ENCODE measurements at regions not wholly inside any gene's neighbourhood (a gene's known extent, or its start where the extent isn't known, plus 50 kb on each side); places are given as distances from the start of the nearest gene placed in this dataset.

DNA sequence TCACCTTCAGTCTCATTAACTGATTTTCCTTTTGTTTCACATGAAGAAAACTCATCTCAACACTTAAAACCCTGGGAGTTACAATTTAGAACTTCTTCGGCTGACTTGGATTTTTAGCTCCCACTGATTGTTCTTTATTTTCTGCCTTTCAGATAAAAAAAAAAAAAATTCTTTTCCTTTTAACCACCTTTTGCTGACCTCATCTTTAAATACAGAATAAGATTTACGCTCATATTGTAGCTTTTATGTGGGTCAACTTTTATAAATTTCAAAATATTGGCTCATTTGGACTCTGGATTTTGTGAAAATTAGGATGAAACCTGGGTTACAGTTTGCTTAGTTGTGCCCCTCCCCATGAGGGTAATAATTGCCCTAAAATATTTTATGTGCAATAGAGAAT lies 659.3 kb downstream of the ZNF674 start:
- H3K27ac ChIP-seq (ENCODE audit: insufficient read depth, low read depth, low read length): no peak overlapping the region
- no peaks in the 10 kb centered on the region for H3K27me3 ChIP-seq (ENCODE audit: control insufficient read depth in 2 of 2, insufficient read depth in 2 of 2, low read length in 2 of 2)
- no peaks in the 10 kb centered on the region for H4K20me1 ChIP-seq (replicated peaks; ENCODE audit: control insufficient read depth, extremely low read depth, insufficient read depth, low read length)
- H3K4me3 ChIP-seq (replicated peaks in 1 of 3; ENCODE audit: insufficient read depth in 1 of 3, low read depth in 1 of 3, low read length in 3 of 3): no peak overlapping the region
- intact Hi-C loops (cut with micrococcal nuclease) (no loop called here), dilution Hi-C loops (cut with MboI; ENCODE audit: extremely low pct_ligation_motif_present, low sequenced_read_pairs) (no loop called here)
- no peaks in the 10 kb centered on the region for H3K9me3 ChIP-seq (replicated peaks; ENCODE audit: control insufficient read depth, insufficient read depth, low read length)
- H3K4me1 ChIP-seq (ENCODE audit: control insufficient read depth, extremely low read depth, insufficient read depth, low read length): no peaks in the 10 kb centered on the region
- TF ChIP-seq GATA2 (IDR thresholded peaks at IDR 0.05; ENCODE audit: insufficient read depth, insufficient read length, low read depth, low read length) (no peak), JUN (IDR thresholded peaks at IDR 0.05; ENCODE audit: borderline replicate concordance, insufficient read depth, insufficient read length, low read depth) (no peak), FOS (IDR thresholded peaks at IDR 0.05; ENCODE audit: borderline replicate concordance, insufficient read depth, low read length) (no peak), POLR2AphosphoS5 (IDR thresholded peaks at IDR 0.05; ENCODE audit: insufficient read depth, low read depth, low read length) (no peak), POLR2A (IDR thresholded peaks at IDR 0.05; ENCODE audit: low read depth, low read length) (no peak), MYC (IDR thresholded peaks at IDR 0.05; ENCODE audit: low read depth, low read length) (no peak)
- TF ChIP-seq, protein P1, sequence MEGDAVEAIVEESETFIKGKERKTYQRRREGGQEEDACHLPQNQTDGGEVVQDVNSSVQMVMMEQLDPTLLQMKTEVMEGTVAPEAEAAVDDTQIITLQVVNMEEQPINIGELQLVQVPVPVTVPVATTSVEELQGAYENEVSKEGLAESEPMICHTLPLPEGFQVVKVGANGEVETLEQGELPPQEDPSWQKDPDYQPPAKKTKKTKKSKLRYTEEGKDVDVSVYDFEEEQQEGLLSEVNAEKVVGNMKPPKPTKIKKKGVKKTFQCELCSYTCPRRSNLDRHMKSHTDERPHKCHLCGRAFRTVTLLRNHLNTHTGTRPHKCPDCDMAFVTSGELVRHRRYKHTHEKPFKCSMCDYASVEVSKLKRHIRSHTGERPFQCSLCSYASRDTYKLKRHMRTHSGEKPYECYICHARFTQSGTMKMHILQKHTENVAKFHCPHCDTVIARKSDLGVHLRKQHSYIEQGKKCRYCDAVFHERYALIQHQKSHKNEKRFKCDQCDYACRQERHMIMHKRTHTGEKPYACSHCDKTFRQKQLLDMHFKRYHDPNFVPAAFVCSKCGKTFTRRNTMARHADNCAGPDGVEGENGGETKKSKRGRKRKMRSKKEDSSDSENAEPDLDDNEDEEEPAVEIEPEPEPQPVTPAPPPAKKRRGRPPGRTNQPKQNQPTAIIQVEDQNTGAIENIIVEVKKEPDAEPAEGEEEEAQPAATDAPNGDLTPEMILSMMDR (IDR thresholded peaks at IDR 0.05; ENCODE audit: extremely low read depth in 1 of 2, insufficient read depth in 1 of 2, low read depth in 1 of 2, low read length in 2 of 2): no peak
- TF ChIP-seq, protein P2, sequence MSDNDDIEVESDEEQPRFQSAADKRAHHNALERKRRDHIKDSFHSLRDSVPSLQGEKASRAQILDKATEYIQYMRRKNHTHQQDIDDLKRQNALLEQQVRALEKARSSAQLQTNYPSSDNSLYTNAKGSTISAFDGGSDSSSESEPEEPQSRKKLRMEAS (IDR thresholded peaks at IDR 0.05; ENCODE audit: insufficient read depth, insufficient read length): no peak
- no peaks in the 10 kb centered on the region for H3K9me1 ChIP-seq (replicated peaks; ENCODE audit: control insufficient read depth, extremely low read depth, insufficient read depth, low read length)
- no TSS peak for BruUV-seq (replicated peaks)
- POLR2A ChIA-PET: no interaction called here
- no peak overlapping the region for H3K9ac ChIP-seq (replicated peaks; ENCODE audit: extremely low read depth, insufficient read depth, low read length)
- H3K4me2 ChIP-seq (ENCODE audit: insufficient read depth, low read length): no peak overlapping the region
- FAIRE-seq: no peak
- H3K79me2 ChIP-seq (ENCODE audit: control insufficient read depth, insufficient read depth, low read length): no peaks in the 10 kb centered on the region
- no peak overlapping the region for H2AFZ ChIP-seq (ENCODE audit: low read depth, low read length)
- no peaks in the 10 kb centered on the region for H3K36me3 ChIP-seq (ENCODE audit: control insufficient read depth in 2 of 2, extremely low read depth in 1 of 2, insufficient read depth in 2 of 2, low read length in 2 of 2)
- CTCF ChIA-PET: no interaction called here
- DNase-seq (ENCODE audit: low read depth, low spot score): no peak
